HG03060 (cell line): ENCODE measurements at regions not wholly inside any gene's neighbourhood (a gene's known extent, or its start where the extent isn't known, plus 50 kb on each side); places are given as distances from the start of the nearest gene placed in this dataset.

ENCODE experiments used
- ATAC-seq: cut with Tn5 transposase; IDR thresholded peaks from one replicate; pipeline ENCODE4 v1.9.1; 2021; ENCODE audit warnings: low read depth, moderate number of reproducible peaks; ENCODE audit not compliant: unreplicated experiment

GRCh38 chr14:44035707-44036106 is 471.4 kb downstream of the FSCB start:
- no peak for ATAC-seq

- ATAC-seq = no peak
Measured at GRCh38 chr14:44030831-44031383, 476.2 kb downstream of the FSCB start.

GRCh38 chr14:44029933-44030332 is 477.1 kb downstream of the FSCB start:
- ATAC-seq = no peak

GRCh38 chr14:44027397-44027796 is 479.7 kb downstream of the FSCB start:
- ATAC-seq = no peak

- no peak for ATAC-seq
Measured at GRCh38 chr14:44010595-44010994, 496.5 kb downstream of the FSCB start.

GRCh38 chr14:44010071-44010470 is 497.0 kb downstream of the FSCB start:
- no peak for ATAC-seq

GRCh38 chr14:44009642-44010041 is 497.4 kb downstream of the FSCB start:
- ATAC-seq = no peak

- no peak for ATAC-seq
Measured at GRCh38 chr14:43988989-43989388, 518.1 kb downstream of the FSCB start.

GRCh38 chr14:43983721-43984120 is 523.4 kb downstream of the FSCB start:
- no peak for ATAC-seq

GRCh38 chr14:43981135-43981768 is 525.8 kb downstream of the FSCB start:
- ATAC-seq = no peak

GRCh38 chr14:43956741-43957140 is 550.3 kb downstream of the FSCB start:
- ATAC-seq = no peak

- ATAC-seq = no peak
Measured at GRCh38 chr14:43949400-43949799, 557.7 kb downstream of the FSCB start.

GRCh38 chr14:43939836-43940235 is 567.2 kb downstream of the FSCB start:
- ATAC-seq = no peak

- ATAC-seq = no peak
Measured at GRCh38 chr14:43938588-43939281, 568.3 kb downstream of the FSCB start.

GRCh38 chr14:43937001-43937400 is 570.1 kb downstream of the FSCB start:
- no peak for ATAC-seq

GRCh38 chr14:43934102-43934501 is 573.0 kb downstream of the FSCB start:
- ATAC-seq = no peak

GRCh38 chr14:43914041-43914693 is 592.9 kb downstream of the FSCB start:
- ATAC-seq = no peak

- ATAC-seq = no peak
Measured at GRCh38 chr14:43903209-43903608, 603.9 kb downstream of the FSCB start.

GRCh38 chr14:43901911-43902673 is 605.0 kb downstream of the FSCB start:
- ATAC-seq = no peak

GRCh38 chr14:43900173-43900655 is 606.9 kb downstream of the FSCB start:
- no peak for ATAC-seq

GRCh38 chr14:43898687-43899086 is 608.4 kb downstream of the FSCB start:
- ATAC-seq = no peak
